DOHH2 (cell line): ENCODE measurements at regions not wholly inside any gene's neighbourhood (a gene's known extent, or its start where the extent isn't known, plus 50 kb on each side); places are given as distances from the start of the nearest gene placed in this dataset.
A peak's percentile ranks its signal among the peaks of the same experiment; 100 is the strongest.

Source experiments
- H3F3A ChIP-seq: fragments of 200-600 bp; sonication (generic), shearing (Covaris generic); 2 replicates; pipeline ENCODE4 v1.6.0; 2016; ENCODE audit warnings: antibody characterized with exemption, mild to moderate bottlenecking; ENCODE audit not compliant: control insufficient read depth, insufficient read depth
- H3K27ac ChIP-seq: fragments of 200-600 bp; sonication (generic); 2 replicates; pipeline ENCODE4 v1.5.1; 2014; ENCODE audit warnings: low read depth, mild to moderate bottlenecking, low read length, moderate library complexity
- H3K27me3 ChIP-seq: fragments of 200-600 bp; sonication (generic); 2 replicates; pipeline ENCODE4 v1.6.1; 2014; ENCODE audit warnings: mild to moderate bottlenecking, low read length, mixed read lengths; ENCODE audit not compliant: control insufficient read depth
- H3K36me3 ChIP-seq: fragments of 200-600 bp; sonication (generic); 2 replicates; pipeline ENCODE4 v1.6.1; 2014; ENCODE audit warnings: mild to moderate bottlenecking, low read length, moderate library complexity, mixed read lengths; ENCODE audit not compliant: control insufficient read depth
- H3K4me1 ChIP-seq: fragments of 200-600 bp; sonication (generic); 2 replicates; pipeline ENCODE4 v1.6.1; 2014; ENCODE audit warnings: mild to moderate bottlenecking, low read length, mixed read lengths; ENCODE audit not compliant: control insufficient read depth
- H3K4me2 ChIP-seq: fragments of 200-600 bp; sonication (generic); 2 replicates; pipeline ENCODE4 v1.6.0; 2014; ENCODE audit warnings: mild to moderate bottlenecking, low read length, moderate library complexity
- H3K4me3 ChIP-seq: fragments of 200-600 bp; sonication (generic); 2 replicates; pipeline ENCODE4 v1.5.1; 2014; ENCODE audit warnings: mild to moderate bottlenecking, low read length, mixed read lengths
- H3K79me2 ChIP-seq: fragments of 200-600 bp; sonication (generic); 2 replicates; pipeline ENCODE4 v1.6.1; 2014; ENCODE audit warnings: mild to moderate bottlenecking, low read length, mixed read lengths; ENCODE audit not compliant: control insufficient read depth
- H3K9me2 ChIP-seq: fragments of 200-600 bp; sonication (generic); replicated peaks from 2 replicates; pipeline ENCODE4 v1.6.1; 2014; ENCODE audit warnings: mild to moderate bottlenecking, low read length, mixed read lengths; ENCODE audit not compliant: control insufficient read depth
- H3K9me3 ChIP-seq: fragments of 200-600 bp; sonication (generic); 2 replicates; pipeline ENCODE4 v1.6.1; 2014; ENCODE audit warnings: antibody characterized with exemption, low read length, mixed read lengths; ENCODE audit not compliant: control insufficient read depth, insufficient read depth
- H4K20me1 ChIP-seq: fragments of 200-600 bp; sonication (generic); 2 replicates; pipeline ENCODE4 v1.6.0; 2014; ENCODE audit warnings: low read depth, mild to moderate bottlenecking, antibody characterized with exemption, low read length, moderate library complexity; ENCODE audit not compliant: control insufficient read depth, insufficient read depth
- EZH2phosphoT487 ChIP-seq: fragments of 200-600 bp; sonication (generic); IDR thresholded peaks from 2 replicates; pipeline ENCODE4 v1.6.1; 2017; ENCODE audit warnings: borderline replicate concordance, mild to moderate bottlenecking, antibody characterized with exemption, low read length, moderate library complexity, mixed read lengths
- TF ChIP-seq, protein P1 (sequence below): fragments of 200-600 bp; sonication (generic); IDR thresholded peaks from one replicate; pipeline ENCODE4 v1.5.1; 2014; ENCODE audit warnings: antibody characterized with exemption, mild to moderate bottlenecking, low read depth, low read length; ENCODE audit not compliant: poor library complexity, severe bottlenecking

- TF ChIP-seq EZH2phosphoT487: no peak
- TF ChIP-seq, protein P1, sequence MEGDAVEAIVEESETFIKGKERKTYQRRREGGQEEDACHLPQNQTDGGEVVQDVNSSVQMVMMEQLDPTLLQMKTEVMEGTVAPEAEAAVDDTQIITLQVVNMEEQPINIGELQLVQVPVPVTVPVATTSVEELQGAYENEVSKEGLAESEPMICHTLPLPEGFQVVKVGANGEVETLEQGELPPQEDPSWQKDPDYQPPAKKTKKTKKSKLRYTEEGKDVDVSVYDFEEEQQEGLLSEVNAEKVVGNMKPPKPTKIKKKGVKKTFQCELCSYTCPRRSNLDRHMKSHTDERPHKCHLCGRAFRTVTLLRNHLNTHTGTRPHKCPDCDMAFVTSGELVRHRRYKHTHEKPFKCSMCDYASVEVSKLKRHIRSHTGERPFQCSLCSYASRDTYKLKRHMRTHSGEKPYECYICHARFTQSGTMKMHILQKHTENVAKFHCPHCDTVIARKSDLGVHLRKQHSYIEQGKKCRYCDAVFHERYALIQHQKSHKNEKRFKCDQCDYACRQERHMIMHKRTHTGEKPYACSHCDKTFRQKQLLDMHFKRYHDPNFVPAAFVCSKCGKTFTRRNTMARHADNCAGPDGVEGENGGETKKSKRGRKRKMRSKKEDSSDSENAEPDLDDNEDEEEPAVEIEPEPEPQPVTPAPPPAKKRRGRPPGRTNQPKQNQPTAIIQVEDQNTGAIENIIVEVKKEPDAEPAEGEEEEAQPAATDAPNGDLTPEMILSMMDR: no peak
- peak overlapping the region; percentile 99 for H3K27ac ChIP-seq
- H3F3A ChIP-seq: peaks cover 59% of the 10 kb centered on the region
- peaks cover 4% of the 10 kb centered on the region; the same call in 1 of the 2 replicates for H3K9me3 ChIP-seq
- H3K4me2 ChIP-seq: peak overlapping the region; percentile 88
- H4K20me1 ChIP-seq: no peaks in the 10 kb centered on the region
- peaks cover 7% of the 10 kb centered on the region for H3K36me3 ChIP-seq
- peak overlapping the region; percentile 44 for H3K4me3 ChIP-seq
- H3K4me1 ChIP-seq: peaks cover 99% of the 10 kb centered on the region
- H3K27me3 ChIP-seq: no peaks in the 10 kb centered on the region
- no peaks in the 10 kb centered on the region for H3K9me2 ChIP-seq
- H3K79me2 ChIP-seq: no peaks in the 10 kb centered on the region
These were observed 68.1 kb upstream of the SFMBT2 start for GRCh38 chr10:7478727-7479457.

DNA sequence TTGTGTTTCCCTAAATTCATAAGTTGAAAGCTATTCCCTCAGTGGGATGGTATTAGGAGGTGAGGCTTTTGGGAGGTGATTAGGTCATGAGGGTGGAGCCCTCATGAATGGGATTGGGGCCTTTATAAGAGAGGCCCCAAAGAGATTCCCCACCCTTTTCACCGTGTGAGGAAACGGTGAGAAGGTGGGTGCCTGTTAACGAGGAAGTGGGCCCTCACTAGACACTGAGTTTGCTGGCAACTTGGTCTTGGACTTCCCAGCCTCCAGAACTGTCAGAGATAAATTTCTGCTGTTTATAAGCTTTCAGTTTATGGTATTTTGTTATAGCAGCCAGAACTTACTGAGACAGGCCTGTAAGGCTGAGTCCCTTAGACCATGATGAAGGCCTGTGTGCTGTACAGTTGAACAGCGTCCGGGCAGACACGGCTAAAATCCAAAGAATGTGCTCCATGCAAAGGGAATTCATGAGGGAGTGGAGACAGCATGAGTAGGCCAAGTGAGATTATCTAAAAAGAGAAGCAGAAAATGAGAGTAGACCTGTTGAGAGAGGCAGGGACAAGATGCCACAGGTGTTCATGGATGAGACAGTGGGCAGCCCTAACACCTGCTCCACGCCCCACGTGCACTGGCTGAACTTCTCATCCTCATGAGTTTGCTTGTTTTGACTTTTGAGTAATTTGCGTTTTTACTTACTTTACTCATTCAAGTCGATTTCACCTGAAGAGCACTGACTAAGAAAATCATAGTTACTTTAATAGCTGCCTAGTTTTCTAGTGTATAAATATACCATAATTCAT lies 66.9 kb upstream of the SFMBT2 start:
- peaks cover 64% of the 10 kb centered on the region for H3F3A ChIP-seq
- H3K27me3 ChIP-seq: no peaks in the 10 kb centered on the region
- H3K27ac ChIP-seq: peak overlapping the region; percentile 99
- no peaks in the 10 kb centered on the region for H4K20me1 ChIP-seq
- H3K36me3 ChIP-seq: peaks cover 7% of the 10 kb centered on the region
- TF ChIP-seq, protein P1: no peak
- no peak for TF ChIP-seq EZH2phosphoT487
- peak overlapping the region; percentile 88 for H3K4me2 ChIP-seq
- H3K4me3 ChIP-seq: peak overlapping the region; percentile 44
- no peaks in the 10 kb centered on the region for H3K79me2 ChIP-seq
- H3K4me1 ChIP-seq: peaks cover 99% of the 10 kb centered on the region
- peaks cover 4% of the 10 kb centered on the region; the same call in 1 of the 2 replicates for H3K9me3 ChIP-seq
- no peaks in the 10 kb centered on the region for H3K9me2 ChIP-seq

- TF ChIP-seq, protein P1: no peak
- TF ChIP-seq EZH2phosphoT487: no peak
- Histone ChIP-seq H3F3A (peaks cover 75% of the 10 kb centered on the region), H3K9me2 (no peaks in the 10 kb centered on the region), H3K4me1 (peaks cover 96% of the 10 kb centered on the region), H3K27me3 (no peaks in the 10 kb centered on the region), H3K79me2 (no peaks in the 10 kb centered on the region), H3K4me2 (peak overlapping the region; percentile 80), H4K20me1 (no peaks in the 10 kb centered on the region), H3K36me3 (peaks cover 7% of the 10 kb centered on the region), H3K9me3 (peaks cover 4% of the 10 kb centered on the region; the same call in 1 of the 2 replicates), H3K4me3 (peak overlapping the region; percentile 61), H3K27ac (peak overlapping the region; percentile 99)
These were observed 65.1 kb upstream of the SFMBT2 start for GRCh38 chr10:7475939-7476338.
